GM18505 (cell line): ENCODE measurements at regions not wholly inside any gene's neighbourhood (a gene's known extent, or its start where the extent isn't known, plus 50 kb on each side); places are given as distances from the start of the nearest gene placed in this dataset.

Experiments
- ATAC-seq: cut with Tn5 transposase; IDR thresholded peaks from one replicate; pipeline ENCODE4 v1.9.1; 2021; ENCODE audit not compliant: unreplicated experiment
- POLR2A ChIP-seq: IDR thresholded peaks from 4 replicates; pipeline ENCODE4 v1.6.1; 2011; ENCODE audit warnings: borderline replicate concordance; ENCODE audit not compliant: insufficient read depth, insufficient read length; ENCODE audit errors: extremely low read depth

- no peak for TF ChIP-seq POLR2A
- ATAC-seq: no peak
These were observed 50.5 kb downstream of the PALM2AKAP2 start for GRCh38 chr9:109830545-109830944.

- no peak for ATAC-seq
- TF ChIP-seq POLR2A: no peak
These were observed 52.1 kb downstream of the PALM2AKAP2 start for GRCh38 chr9:109831998-109832658.

- TF ChIP-seq POLR2A: no peak
These were observed 54.9 kb downstream of the PALM2AKAP2 start for GRCh38 chr9:109834855-109835254.

GRCh38 chr9:109843641-109844040 lies 63.6 kb downstream of the PALM2AKAP2 start:
- ATAC-seq: no peak
- no peak for TF ChIP-seq POLR2A

More at GRCh38 chr9:109834855-109835254, 54.9 kb downstream of the PALM2AKAP2 start:
- no peak for ATAC-seq

GRCh38 chr9:109845226-109845625 lies 65.2 kb downstream of the PALM2AKAP2 start:
- ATAC-seq: no peak
- no peak for TF ChIP-seq POLR2A

GRCh38 chr9:109846776-109847175 lies 66.8 kb downstream of the PALM2AKAP2 start:
- no peak for TF ChIP-seq POLR2A
- ATAC-seq: no peak

- no peak for ATAC-seq
- TF ChIP-seq POLR2A: no peak
These were observed 72.6 kb downstream of the PALM2AKAP2 start for GRCh38 chr9:109852556-109852955.

- ATAC-seq: no peak
- no peak for TF ChIP-seq POLR2A
These were observed 75.5 kb downstream of the PALM2AKAP2 start for GRCh38 chr9:109855540-109855939.

GRCh38 chr9:109856785-109857184 lies 76.8 kb downstream of the PALM2AKAP2 start:
- no peak for TF ChIP-seq POLR2A
- ATAC-seq: no peak

GRCh38 chr9:109857336-109857735 lies 77.3 kb downstream of the PALM2AKAP2 start:
- no peak for TF ChIP-seq POLR2A
- ATAC-seq: no peak

GRCh38 chr9:109859447-109859846 lies 79.4 kb downstream of the PALM2AKAP2 start:
- no peak for TF ChIP-seq POLR2A

GRCh38 chr9:109860521-109860920 lies 80.5 kb downstream of the PALM2AKAP2 start:
- TF ChIP-seq POLR2A: no peak
- ATAC-seq: no peak

More at GRCh38 chr9:109859447-109859846, 79.4 kb downstream of the PALM2AKAP2 start:
- ATAC-seq: no peak

GRCh38 chr9:109861499-109861898 lies 81.5 kb downstream of the PALM2AKAP2 start:
- TF ChIP-seq POLR2A: no peak
- no peak for ATAC-seq

- no peak for TF ChIP-seq POLR2A
- no peak for ATAC-seq
These were observed 81.9 kb downstream of the PALM2AKAP2 start for GRCh38 chr9:109861918-109862317.
